ENCODE measurements at regions not wholly inside any gene's neighbourhood (a gene's known extent, or its start where the extent isn't known, plus 50 kb on each side); places are given as distances from the start of the nearest gene placed in this dataset.
A peak's percentile ranks its signal among the peaks of the same experiment; 100 is the strongest.

DNA sequence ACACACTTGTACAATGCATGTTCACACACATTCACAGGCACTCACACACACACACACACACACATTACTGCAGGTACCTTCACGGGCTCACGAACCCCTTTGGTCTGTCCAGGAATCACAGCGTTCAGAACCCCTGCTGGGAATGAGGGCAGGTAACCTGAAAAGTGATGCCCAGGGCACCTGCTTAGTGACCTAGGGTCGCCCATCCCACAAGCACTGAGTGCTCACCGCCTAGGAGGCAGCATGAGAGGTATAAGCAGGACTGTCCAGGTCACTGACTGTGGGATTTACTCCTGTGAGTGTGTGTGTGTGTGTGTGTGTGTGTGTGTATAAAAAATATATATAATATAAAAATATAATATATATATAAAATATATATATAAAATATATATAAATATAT lies 150.9 kb downstream of the GALR1 start:
- TF ChIP-seq, protein P1, sequence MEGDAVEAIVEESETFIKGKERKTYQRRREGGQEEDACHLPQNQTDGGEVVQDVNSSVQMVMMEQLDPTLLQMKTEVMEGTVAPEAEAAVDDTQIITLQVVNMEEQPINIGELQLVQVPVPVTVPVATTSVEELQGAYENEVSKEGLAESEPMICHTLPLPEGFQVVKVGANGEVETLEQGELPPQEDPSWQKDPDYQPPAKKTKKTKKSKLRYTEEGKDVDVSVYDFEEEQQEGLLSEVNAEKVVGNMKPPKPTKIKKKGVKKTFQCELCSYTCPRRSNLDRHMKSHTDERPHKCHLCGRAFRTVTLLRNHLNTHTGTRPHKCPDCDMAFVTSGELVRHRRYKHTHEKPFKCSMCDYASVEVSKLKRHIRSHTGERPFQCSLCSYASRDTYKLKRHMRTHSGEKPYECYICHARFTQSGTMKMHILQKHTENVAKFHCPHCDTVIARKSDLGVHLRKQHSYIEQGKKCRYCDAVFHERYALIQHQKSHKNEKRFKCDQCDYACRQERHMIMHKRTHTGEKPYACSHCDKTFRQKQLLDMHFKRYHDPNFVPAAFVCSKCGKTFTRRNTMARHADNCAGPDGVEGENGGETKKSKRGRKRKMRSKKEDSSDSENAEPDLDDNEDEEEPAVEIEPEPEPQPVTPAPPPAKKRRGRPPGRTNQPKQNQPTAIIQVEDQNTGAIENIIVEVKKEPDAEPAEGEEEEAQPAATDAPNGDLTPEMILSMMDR (IDR thresholded peaks at IDR 0.05), result no peak

DNA sequence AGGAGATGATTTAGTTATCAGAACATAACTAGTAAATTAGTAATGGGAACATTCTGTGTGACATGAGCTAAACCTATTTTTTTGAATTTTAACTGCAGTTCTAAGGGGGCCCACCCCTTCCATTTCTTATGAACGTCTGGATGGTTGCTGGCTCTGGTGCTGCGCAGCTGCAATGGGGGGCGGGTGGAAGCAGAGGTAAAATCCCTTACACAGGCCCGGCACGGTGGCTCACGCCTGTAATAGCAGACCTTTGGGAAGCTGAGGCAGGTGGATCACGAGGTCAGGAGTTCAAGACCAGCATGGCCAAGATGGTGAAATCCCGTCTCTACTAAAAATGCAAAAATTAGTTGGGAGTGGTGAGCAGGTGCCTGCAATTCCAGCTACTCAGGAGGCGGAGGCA lies 151.5 kb downstream of the GALR1 start:
- TF ChIP-seq, protein P1 (IDR thresholded peaks at IDR 0.05), result no peak

DNA sequence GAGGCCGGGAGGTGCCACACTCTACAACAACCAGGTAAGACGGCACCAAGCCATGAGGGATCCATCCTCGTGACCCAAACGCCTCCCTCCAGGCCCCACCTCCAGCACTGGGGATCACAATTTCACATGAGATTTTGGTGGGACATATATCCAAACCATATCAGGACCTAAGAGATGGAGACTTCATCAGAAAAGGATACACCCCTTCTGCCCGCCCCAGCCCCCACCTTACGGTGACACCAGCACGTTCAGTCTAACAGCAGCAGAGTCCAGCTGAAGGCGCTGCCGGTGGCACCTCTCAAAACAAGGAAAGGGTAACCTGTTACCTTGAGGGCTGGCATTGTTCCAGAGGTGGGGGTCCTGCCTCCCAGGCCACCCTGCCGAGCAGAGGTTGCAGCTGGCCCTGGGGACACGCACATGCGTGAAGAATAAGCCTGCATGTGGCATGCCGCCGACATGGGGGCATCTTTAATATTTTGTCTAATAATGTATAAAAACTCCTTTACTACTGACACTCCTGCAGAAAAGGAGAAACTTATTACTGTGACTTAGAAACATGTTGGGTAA lies 154.4 kb downstream of the GALR1 start:
- TF ChIP-seq, protein P1 (IDR thresholded peaks at IDR 0.05), result no peak

DNA sequence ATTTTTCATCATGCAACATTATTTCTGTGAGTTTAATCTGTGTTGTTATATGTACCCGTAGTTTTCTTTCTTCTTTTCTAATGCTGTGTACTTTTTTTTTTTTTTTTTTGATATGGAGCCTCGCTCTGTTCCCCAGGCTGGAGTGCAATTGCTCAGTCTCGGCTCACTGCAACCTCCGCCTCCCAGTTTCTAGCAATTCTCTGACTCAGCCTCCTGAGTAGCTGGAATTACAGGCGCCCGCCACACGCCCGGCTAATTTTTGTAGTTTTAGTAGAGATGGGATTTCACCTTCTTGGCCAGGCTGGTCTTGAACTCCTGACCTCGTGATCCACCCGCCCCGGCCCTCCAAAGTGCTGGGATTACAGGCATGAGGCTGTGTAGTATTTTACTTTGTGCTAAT lies 155.4 kb downstream of the GALR1 start:
- TF ChIP-seq, protein P1 (IDR thresholded peaks at IDR 0.05), result no peak

DNA sequence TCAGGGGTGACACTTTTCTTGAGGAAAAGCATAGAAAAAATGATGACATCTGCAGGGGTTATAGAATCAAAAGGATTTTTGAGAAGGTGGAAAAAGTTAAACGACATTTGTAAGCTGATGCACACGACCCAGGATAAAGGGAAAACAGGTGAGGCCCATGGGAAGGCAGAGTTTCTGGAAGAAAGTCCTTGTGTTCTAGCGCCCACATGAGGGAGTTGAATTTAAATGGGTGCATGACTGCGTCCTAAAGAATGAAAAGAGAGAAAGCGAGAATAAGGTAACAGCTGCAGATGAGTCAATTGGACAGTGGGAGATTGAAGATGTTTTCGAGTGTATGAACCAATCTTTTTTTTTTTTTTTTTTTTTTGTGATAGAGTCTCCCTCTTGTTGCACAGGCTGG lies 158.1 kb downstream of the GALR1 start:
- TF ChIP-seq, protein P1 (IDR thresholded peaks at IDR 0.05), result peak; percentile 23; the same call in 1 of the 2 replicates

DNA sequence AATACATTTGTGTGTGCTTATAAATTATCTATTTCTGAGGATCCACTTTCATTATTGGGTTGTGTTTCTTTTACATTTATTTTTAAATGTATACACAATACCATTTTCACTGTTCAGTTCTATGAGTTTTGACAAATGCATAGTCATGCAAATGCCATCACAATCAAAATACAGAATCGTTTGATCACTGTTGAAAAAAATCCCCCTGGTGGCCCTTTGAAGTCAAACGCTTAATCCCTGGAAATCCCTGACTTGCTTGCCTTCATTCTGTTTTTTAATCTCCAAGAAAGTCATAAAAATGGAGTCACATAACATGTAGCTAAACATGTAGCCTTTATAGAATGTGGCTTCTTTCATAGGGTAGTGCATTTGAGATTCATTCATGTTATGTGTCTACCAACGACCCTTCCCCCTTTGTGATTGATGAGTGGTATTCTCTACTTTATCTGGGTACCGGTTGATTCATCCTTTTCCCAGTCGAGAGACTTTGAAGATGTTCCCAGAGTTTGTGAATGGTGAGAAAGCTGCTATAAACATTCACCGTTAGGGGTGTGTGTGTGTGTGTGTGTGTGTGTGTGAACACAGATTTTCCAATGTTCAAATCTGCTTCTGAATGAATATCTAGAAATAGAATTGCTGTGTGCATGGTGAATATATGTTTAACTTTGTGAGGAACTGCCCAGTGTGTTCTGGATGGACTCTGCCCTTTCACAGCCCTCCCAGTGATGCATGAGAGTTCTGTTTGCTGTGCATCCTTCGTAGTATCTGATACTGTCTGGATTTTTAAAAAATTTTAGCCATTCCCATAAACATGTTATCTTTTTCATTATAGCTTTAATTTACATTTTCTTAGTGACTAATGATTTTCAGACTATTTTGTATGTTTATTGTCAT lies 173.6 kb downstream of the GALR1 start:
- TF ChIP-seq, protein P1 (IDR thresholded peaks at IDR 0.05), result peak; percentile 34; the same call in 1 of the 2 replicates

DNA sequence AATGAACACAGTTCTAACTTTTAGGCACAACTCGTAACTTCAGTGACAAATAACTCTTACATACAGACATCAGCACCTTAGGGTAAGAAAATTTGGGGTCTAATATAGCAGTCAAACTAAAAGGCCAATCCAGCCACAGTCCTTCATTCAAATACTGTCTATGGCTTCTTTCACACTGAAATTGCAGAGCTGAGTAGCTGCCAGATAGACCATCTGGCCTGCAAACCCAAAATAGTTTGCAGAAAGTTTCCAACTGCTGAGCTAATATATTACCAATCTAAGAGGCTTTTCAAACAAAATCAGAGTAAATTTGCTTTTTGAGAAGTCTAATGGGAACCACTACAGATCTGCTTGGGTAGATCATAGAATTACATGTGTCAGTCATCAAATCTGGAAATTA lies 183.4 kb downstream of the GALR1 start:
- TF ChIP-seq, protein P1 (IDR thresholded peaks at IDR 0.05), result no peak

Data from LNCAP (cell line).